Lower lobe of right lung (tissue), 2 donors: ENCODE measurements at regions not wholly inside any gene's neighbourhood (a gene's known extent, or its start where the extent isn't known, plus 50 kb on each side); places are given as distances from the start of the nearest gene placed in this dataset.

Source experiments
- ATAC-seq, 2 donors: fragments of 200-7000 bp; cut with Tn5 transposase; one replicate each; pipeline ENCODE4 v1.9.1; 2020 to 2022; ENCODE audit warnings: mild to moderate bottlenecking in 2 of 2, moderate library complexity in 2 of 2
- DNase-seq: peaks from one replicate; pipeline ENCODE4 v3.0.0-alpha.2; 2020
- H3K27ac ChIP-seq: fragments of 200-600 bp; one replicate; pipeline ENCODE4 v1.8.0; 2022
- H3K27me3 ChIP-seq: fragments of 200-600 bp; one replicate; pipeline ENCODE4 v1.8.0; 2022; ENCODE audit warnings: low read depth
- H3K36me3 ChIP-seq: fragments of 200-600 bp; one replicate; pipeline ENCODE4 v1.8.0; 2022; ENCODE audit warnings: mild to moderate bottlenecking
- H3K4me1 ChIP-seq: fragments of 200-600 bp; one replicate; pipeline ENCODE4 v1.8.0; 2022
- H3K4me3 ChIP-seq: fragments of 200-600 bp; one replicate; pipeline ENCODE4 v1.8.0; 2022; ENCODE audit warnings: mild to moderate bottlenecking
- H3K9me3 ChIP-seq: fragments of 200-600 bp; one replicate; pipeline ENCODE4 v1.8.0; 2022
- intact Hi-C: fragments of 100-400 bp; cut with DNase I; formaldehyde crosslinking; loops from one replicate; pipeline ENCODE4 v1.11.0; 2022
- TF ChIP-seq, protein P1 (sequence below): fragments of 200-600 bp; IDR thresholded peaks from one replicate; pipeline ENCODE4 v1.8.0; 2022; ENCODE audit warnings: antibody characterized with exemption, mild to moderate bottlenecking
- donor health status: DM: no; HTN: yes; CAD: no; lungs with severe emphysema.

DNA sequence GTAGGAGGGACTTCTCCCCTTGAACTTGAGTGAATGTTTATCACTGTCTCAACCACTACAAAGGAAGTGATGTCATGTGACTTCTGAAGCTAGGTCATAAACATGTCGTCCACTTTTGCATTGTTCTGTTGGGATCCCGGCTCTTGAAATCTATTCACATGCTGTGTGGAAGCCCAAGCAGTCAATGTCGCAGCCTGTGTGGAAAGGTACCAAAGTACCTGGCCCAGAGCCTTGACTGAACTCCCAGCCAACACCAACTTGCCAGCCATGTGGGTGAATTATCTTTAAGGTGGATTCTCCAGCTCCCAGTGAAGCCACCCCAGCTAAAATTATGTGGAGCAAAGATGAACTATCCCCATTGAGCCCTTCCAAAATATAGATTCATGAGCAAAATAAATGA lies 85.0 kb upstream of the USP38 start:
- no peak overlapping the region for H3K4me3 ChIP-seq
- DNase-seq, result no peak
- intact Hi-C loops, result no loop called here

DNA sequence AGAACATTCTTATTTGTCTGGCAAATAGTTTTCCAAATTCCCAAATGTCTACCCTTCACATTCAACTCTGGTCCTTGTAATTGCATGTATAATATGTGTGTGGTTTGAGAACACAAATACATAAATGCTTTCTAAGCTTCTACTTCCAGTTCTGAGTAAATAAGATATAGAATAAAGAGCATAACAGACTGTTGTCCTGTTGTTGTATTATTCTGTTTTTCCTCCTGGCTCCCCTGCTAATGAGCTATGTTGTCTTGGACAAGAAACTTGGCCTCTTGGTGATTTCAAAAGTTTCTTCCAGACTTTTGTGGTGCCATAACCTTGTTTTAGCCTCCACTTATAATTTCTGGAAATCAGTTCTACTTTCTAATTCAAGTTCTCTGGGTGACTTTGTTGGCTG lies 75.3 kb upstream of the USP38 start:
- H3K4me3 ChIP-seq, result no peak overlapping the region
- ATAC-seq (no peak), DNase-seq (no peak)
- H3K36me3 ChIP-seq, result no peaks in the 10 kb centered on the region
- TF ChIP-seq, protein P1, sequence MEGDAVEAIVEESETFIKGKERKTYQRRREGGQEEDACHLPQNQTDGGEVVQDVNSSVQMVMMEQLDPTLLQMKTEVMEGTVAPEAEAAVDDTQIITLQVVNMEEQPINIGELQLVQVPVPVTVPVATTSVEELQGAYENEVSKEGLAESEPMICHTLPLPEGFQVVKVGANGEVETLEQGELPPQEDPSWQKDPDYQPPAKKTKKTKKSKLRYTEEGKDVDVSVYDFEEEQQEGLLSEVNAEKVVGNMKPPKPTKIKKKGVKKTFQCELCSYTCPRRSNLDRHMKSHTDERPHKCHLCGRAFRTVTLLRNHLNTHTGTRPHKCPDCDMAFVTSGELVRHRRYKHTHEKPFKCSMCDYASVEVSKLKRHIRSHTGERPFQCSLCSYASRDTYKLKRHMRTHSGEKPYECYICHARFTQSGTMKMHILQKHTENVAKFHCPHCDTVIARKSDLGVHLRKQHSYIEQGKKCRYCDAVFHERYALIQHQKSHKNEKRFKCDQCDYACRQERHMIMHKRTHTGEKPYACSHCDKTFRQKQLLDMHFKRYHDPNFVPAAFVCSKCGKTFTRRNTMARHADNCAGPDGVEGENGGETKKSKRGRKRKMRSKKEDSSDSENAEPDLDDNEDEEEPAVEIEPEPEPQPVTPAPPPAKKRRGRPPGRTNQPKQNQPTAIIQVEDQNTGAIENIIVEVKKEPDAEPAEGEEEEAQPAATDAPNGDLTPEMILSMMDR, result no peak
- H3K27ac ChIP-seq, result no peak overlapping the region
- intact Hi-C loops, result no loop called here
- no peaks in the 10 kb centered on the region for H3K4me1 ChIP-seq
- no peaks in the 10 kb centered on the region for H3K27me3 ChIP-seq
- H3K9me3 ChIP-seq, result no peaks in the 10 kb centered on the region

More for the DNA sequence above, 85.0 kb upstream of the USP38 start:
- Histone ChIP-seq H3K27ac (no peak overlapping the region), H3K27me3 (no peaks in the 10 kb centered on the region), H3K9me3 (no peaks in the 10 kb centered on the region), H3K4me1 (no peaks in the 10 kb centered on the region), H3K36me3 (no peaks in the 10 kb centered on the region)
- TF ChIP-seq, protein P1, result no peak
- no peak for ATAC-seq

DNA sequence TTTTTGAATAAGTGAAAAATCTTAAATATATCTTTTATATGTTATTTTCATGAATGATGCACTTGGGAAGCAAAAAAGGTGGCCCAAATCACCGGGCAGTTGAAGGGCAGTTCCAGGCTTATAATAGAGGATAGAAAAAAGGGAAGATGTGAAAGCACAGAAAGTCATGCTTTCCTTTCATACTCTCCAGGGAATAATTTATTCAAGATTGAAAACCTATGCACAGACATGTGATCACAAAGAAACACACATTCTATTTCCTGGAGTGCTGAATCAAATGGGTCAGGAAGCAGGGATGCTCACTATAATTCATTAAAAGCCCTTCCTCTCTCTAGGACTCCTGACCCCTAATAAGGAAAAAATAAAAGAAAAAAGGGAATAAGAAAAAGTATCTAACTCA lies 66.1 kb upstream of the USP38 start:
- ATAC-seq (no peak), DNase-seq (no peak)
- Histone ChIP-seq H3K27ac (no peak overlapping the region), H3K4me3 (no peak overlapping the region), H3K4me1 (no peaks in the 10 kb centered on the region), H3K9me3 (no peaks in the 10 kb centered on the region), H3K36me3 (no peaks in the 10 kb centered on the region), H3K27me3 (no peaks in the 10 kb centered on the region)
- TF ChIP-seq, protein P1, result no peak
- intact Hi-C loops, result no loop called here

DNA sequence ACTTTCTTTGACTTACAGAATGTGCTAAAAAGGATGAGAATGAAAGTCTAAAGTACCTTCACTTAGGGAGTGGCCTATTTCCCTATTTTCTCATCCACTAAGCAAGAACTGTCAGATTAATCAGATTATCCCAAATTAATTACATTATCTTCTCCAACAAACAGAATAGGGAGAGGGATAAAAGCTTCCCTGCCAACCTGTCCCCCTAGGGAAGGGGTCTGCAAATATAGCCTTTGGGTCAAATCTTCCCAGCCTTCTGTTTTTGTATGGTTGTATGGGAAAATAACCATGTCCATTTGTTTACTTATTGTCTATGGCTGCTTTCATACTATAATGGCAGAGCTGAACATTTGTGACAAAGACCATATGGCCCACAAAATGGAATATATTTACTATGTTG lies 57.1 kb upstream of the USP38 start:
- intact Hi-C loops, result no loop called here
- no peaks in the 10 kb centered on the region for H3K9me3 ChIP-seq
- no peaks in the 10 kb centered on the region for H3K36me3 ChIP-seq
- no peaks in the 10 kb centered on the region for H3K27me3 ChIP-seq
- H3K27ac ChIP-seq, result no peak overlapping the region
- no peaks in the 10 kb centered on the region for H3K4me1 ChIP-seq
- DNase-seq (no peak), ATAC-seq (no peak)
- H3K4me3 ChIP-seq, result no peak overlapping the region
- TF ChIP-seq, protein P1, result no peak

DNA sequence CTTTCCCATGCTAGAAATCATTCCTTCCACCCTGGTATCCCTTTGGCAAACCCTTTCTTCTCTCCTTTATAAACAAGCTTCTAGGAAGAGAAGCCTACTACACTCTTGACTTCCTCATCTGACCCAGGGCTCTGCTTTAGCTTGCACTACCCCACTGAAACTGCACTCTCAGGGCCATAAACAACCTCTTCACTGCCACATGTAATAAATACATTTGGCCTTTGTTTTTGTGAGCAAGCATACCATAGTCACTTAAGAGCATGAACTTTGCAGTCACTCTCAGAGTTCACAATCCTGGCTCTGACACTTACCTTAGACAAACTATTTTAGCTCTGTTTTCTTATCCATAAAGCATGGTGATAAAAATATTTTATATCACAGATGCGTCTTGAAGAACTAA lies 50.7 kb upstream of the USP38 start:
- H3K4me1 ChIP-seq, result no peaks in the 10 kb centered on the region
- DNase-seq (no peak), ATAC-seq (no peak)
- no peak overlapping the region for H3K27ac ChIP-seq
- H3K27me3 ChIP-seq, result no peaks in the 10 kb centered on the region
- TF ChIP-seq, protein P1, result no peak
- H3K9me3 ChIP-seq, result no peaks in the 10 kb centered on the region
- intact Hi-C loops, result no loop called here
- no peak overlapping the region for H3K4me3 ChIP-seq
- H3K36me3 ChIP-seq, result no peaks in the 10 kb centered on the region
